Nephron progenitor cell (in vitro differentiated cells): ENCODE measurements at regions not wholly inside any gene's neighbourhood (a gene's known extent, or its start where the extent isn't known, plus 50 kb on each side); places are given as distances from the start of the nearest gene placed in this dataset.
A peak's percentile ranks its signal among the peaks of the same experiment; 100 is the strongest.

Source experiments
- DNase-seq: peaks from one replicate; pipeline ENCODE4 v3.0.0; 2021
- H3K27ac Mint-ChIP-seq: 2 replicates; pipeline ENCODE4 v1.8.0; 2021; ENCODE audit warnings: mild to moderate bottlenecking, moderate library complexity, mixed read lengths
- H3K27me3 Mint-ChIP-seq: 2 replicates; pipeline ENCODE4 v1.8.0; 2021; ENCODE audit warnings: mild to moderate bottlenecking, low read depth, mixed read lengths; ENCODE audit not compliant: poor library complexity
- H3K36me3 Mint-ChIP-seq: 2 replicates; pipeline ENCODE4 v1.8.0; 2021; ENCODE audit warnings: low read depth, mixed read lengths
- H3K4me1 Mint-ChIP-seq: 2 replicates; pipeline ENCODE4 v1.8.0; 2021; ENCODE audit warnings: mixed read lengths
- H3K4me3 Mint-ChIP-seq: 2 replicates; pipeline ENCODE4 v1.8.0; 2021; ENCODE audit warnings: mild to moderate bottlenecking, moderate library complexity, mixed read lengths
- H3K9me3 Mint-ChIP-seq: 2 replicates; pipeline ENCODE4 v1.8.0; 2021; ENCODE audit warnings: mild to moderate bottlenecking, moderate library complexity, mixed read lengths
- TF ChIP-seq, protein P1 (sequence below): fragments of 200-600 bp; sonication (generic); IDR thresholded peaks from 2 replicates; pipeline ENCODE4 v1.5.0; 2021; ENCODE audit warnings: antibody characterized with exemption

DNA sequence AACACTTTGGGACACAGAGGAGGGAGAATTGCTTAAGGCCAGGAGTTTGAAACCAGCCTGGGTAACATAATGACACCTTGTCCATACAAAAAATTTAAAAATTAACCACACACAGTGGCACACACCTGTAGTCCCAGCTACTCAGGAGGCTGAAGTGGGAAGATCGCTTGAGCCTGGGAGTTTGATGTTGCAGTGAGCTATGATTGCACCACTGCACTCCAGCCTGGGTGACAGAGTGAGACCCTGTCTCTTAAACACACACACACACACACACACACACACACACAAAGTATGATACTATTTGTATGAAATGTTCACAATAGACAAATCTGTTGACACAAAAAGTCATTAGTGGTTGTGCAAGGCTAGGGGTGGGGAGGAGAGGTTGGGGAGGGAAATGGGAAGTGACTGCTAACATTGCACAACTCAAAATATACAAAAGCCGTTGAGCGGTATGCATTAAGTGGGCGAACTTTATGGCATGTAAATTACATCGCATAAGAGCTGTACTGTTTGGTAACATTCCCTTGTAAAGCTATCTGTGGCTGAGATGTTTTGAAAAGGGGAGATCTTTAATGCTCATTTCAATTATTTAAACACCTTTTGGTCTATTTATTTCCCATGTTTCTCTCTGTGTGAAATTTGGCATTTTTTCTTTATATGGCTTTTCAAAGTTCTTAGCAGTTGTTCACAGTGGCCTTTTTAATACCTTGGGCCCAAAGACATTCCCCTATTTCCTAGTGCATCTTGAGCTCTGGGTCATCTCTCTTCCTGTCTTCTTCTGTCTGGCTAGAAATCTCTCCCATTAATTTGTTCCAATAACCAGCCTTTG, 58.9 kb upstream of the ZNF516 start:
- peaks cover 21% of the 10 kb centered on the region for H3K36me3 Mint-ChIP-seq
- H3K4me1 Mint-ChIP-seq: peaks cover 2% of the 10 kb centered on the region
- peaks cover 17% of the 10 kb centered on the region for H3K9me3 Mint-ChIP-seq
- no peak for DNase-seq
- H3K27me3 Mint-ChIP-seq: peaks cover 12% of the 10 kb centered on the region
- H3K4me3 Mint-ChIP-seq: no peak overlapping the region
- TF ChIP-seq, protein P1, sequence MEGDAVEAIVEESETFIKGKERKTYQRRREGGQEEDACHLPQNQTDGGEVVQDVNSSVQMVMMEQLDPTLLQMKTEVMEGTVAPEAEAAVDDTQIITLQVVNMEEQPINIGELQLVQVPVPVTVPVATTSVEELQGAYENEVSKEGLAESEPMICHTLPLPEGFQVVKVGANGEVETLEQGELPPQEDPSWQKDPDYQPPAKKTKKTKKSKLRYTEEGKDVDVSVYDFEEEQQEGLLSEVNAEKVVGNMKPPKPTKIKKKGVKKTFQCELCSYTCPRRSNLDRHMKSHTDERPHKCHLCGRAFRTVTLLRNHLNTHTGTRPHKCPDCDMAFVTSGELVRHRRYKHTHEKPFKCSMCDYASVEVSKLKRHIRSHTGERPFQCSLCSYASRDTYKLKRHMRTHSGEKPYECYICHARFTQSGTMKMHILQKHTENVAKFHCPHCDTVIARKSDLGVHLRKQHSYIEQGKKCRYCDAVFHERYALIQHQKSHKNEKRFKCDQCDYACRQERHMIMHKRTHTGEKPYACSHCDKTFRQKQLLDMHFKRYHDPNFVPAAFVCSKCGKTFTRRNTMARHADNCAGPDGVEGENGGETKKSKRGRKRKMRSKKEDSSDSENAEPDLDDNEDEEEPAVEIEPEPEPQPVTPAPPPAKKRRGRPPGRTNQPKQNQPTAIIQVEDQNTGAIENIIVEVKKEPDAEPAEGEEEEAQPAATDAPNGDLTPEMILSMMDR: no peak
- no peak overlapping the region for H3K27ac Mint-ChIP-seq

DNA sequence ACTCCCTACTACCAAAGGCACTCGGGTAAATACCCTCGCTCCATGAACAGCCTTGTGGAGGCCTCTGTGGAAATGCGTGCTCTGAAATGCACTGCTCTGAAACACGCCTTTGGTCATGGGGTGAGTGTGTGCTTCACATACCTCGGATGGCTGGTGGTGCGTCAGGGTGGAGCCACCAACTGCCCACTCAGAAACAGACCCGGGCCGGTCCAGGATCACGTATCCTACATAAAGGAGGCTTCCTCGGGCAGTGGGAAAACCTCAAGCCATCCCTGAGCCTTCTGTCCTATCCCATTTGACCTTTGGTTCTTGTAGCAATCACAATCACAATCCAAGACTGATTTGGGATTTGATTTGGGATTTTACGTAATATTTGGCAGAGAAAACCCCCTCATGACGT, 53.5 kb upstream of the ZNF516 start:
- DNase-seq: no peak
- peaks cover 27% of the 10 kb centered on the region for H3K36me3 Mint-ChIP-seq
- H3K4me1 Mint-ChIP-seq: peaks cover 35% of the 10 kb centered on the region
- no peak overlapping the region for H3K27ac Mint-ChIP-seq
- no peak overlapping the region for H3K4me3 Mint-ChIP-seq
- peaks cover 23% of the 10 kb centered on the region for H3K9me3 Mint-ChIP-seq
- TF ChIP-seq, protein P1: no peak
- peaks cover 20% of the 10 kb centered on the region for H3K27me3 Mint-ChIP-seq

DNA sequence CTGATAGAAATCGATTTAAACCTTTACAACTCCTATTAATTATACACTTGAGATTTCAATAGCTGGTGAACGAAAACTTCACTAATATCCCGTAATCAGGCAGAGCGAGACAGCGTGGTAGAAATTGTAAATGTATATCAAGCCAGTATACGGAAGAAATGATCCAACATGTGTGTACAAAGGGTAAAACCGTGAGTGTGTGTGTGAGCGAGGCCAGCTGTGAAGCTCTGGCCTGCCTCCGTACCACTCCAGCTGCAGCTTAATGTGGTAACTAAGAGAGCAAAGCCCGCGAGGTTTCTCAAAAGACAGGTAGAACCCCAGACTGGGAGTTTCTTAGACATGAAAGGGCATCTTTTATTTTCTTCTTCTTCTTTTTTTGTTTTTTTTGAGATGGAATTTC, 52.3 kb upstream of the ZNF516 start:
- Mint-ChIP-seq H3K9me3 (peaks cover 23% of the 10 kb centered on the region), H3K4me1 (peaks cover 41% of the 10 kb centered on the region), H3K27me3 (peaks cover 23% of the 10 kb centered on the region), H3K4me3 (peak overlapping the region; percentile 0), H3K36me3 (peaks cover 37% of the 10 kb centered on the region), H3K27ac (no peak overlapping the region)
- TF ChIP-seq, protein P1: no peak
- DNase-seq: no peak

DNA sequence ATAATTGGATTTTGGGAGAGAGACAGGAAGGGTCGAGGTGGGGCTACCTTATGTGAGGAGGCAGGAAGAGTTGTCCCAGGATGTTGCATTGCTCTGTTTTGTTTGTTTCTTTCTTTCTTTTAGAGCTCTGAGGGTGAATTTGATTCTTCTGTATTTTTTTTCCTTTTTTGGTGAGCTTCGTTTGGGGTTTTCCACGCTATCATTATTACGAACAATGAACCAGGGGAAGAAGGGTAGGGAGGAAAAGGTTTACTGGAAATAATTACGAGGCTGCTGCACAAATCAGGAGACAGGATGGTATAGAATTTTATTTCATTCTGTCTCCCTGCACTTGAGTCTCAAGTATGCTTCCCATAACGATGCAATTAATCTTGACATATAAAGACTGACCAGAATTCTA, 51.4 kb upstream of the ZNF516 start:
- no peak for DNase-seq
- TF ChIP-seq, protein P1: no peak
- peaks cover 26% of the 10 kb centered on the region for H3K9me3 Mint-ChIP-seq
- peaks cover 41% of the 10 kb centered on the region for H3K4me1 Mint-ChIP-seq
- no peak overlapping the region for H3K27ac Mint-ChIP-seq
- peaks cover 38% of the 10 kb centered on the region for H3K36me3 Mint-ChIP-seq
- peaks cover 23% of the 10 kb centered on the region for H3K27me3 Mint-ChIP-seq
- H3K4me3 Mint-ChIP-seq: peak overlapping the region; percentile 30

DNA sequence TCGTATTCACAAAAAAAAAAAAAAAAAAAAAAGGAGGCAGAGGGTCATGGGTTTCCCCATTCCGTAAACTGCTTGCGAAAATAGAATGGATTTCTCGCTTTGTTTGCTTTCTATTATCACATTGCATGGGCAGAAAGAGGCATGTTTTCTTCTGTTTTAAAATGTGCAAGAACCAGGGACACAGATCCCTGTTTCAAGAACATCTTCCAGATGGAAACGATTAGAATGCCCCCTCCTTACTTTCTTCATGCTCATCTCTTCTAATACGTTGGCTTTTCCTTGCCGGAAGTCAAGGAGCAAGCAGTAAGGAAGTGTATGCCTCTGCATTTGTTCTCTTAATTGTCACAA, 51.0 kb upstream of the ZNF516 start:
- no peak for DNase-seq
- no peak overlapping the region for H3K27ac Mint-ChIP-seq
- peaks cover 42% of the 10 kb centered on the region for H3K36me3 Mint-ChIP-seq
- H3K4me3 Mint-ChIP-seq: peak overlapping the region; percentile 30
- TF ChIP-seq, protein P1: no peak
- H3K9me3 Mint-ChIP-seq: peaks cover 30% of the 10 kb centered on the region
- peaks cover 23% of the 10 kb centered on the region for H3K27me3 Mint-ChIP-seq
- peaks cover 41% of the 10 kb centered on the region for H3K4me1 Mint-ChIP-seq
